ENCODE measurements at regions not wholly inside any gene's neighbourhood (a gene's known extent, or its start where the extent isn't known, plus 50 kb on each side); places are given as distances from the start of the nearest gene placed in this dataset.

DNA sequence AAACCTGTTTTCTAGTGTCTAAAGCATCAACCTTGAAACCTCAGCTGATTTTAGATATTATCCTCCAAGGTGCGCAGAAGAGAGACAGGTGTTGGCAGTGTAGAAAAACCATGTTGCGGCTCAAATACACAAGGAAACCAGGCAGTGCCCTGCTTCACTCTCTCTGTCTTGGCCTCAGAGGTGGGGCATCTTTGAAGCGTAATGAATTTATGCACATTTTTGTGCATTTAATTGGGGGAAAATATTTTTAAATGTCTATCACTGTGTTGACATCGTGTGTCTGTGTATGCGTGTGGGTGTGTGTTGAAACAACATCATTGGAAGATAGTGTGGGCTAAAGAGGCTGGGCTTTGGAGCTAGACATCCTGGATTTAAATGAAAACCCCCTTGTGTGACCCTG lies 334.0 kb upstream of the CHD6 start:
- Mint-ChIP-seq H3K4me1 (no peaks in the 10 kb centered on the region), H3K27ac (ENCODE audit: unreplicated experiment) (no peak overlapping the region), H3K36me3 (ENCODE audit: low read depth) (no peaks in the 10 kb centered on the region), H3K27me3 (ENCODE audit: low read depth) (peaks cover 28% of the 10 kb centered on the region), H3K9me3 (no peaks in the 10 kb centered on the region), H3K4me3 (no peak overlapping the region)
- TF ChIP-seq, protein P1, sequence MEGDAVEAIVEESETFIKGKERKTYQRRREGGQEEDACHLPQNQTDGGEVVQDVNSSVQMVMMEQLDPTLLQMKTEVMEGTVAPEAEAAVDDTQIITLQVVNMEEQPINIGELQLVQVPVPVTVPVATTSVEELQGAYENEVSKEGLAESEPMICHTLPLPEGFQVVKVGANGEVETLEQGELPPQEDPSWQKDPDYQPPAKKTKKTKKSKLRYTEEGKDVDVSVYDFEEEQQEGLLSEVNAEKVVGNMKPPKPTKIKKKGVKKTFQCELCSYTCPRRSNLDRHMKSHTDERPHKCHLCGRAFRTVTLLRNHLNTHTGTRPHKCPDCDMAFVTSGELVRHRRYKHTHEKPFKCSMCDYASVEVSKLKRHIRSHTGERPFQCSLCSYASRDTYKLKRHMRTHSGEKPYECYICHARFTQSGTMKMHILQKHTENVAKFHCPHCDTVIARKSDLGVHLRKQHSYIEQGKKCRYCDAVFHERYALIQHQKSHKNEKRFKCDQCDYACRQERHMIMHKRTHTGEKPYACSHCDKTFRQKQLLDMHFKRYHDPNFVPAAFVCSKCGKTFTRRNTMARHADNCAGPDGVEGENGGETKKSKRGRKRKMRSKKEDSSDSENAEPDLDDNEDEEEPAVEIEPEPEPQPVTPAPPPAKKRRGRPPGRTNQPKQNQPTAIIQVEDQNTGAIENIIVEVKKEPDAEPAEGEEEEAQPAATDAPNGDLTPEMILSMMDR (conservative IDR thresholded peaks at IDR 0.05) = no peak
- no peak for DNase-seq (ENCODE audit: low read depth, low spot score)

DNA sequence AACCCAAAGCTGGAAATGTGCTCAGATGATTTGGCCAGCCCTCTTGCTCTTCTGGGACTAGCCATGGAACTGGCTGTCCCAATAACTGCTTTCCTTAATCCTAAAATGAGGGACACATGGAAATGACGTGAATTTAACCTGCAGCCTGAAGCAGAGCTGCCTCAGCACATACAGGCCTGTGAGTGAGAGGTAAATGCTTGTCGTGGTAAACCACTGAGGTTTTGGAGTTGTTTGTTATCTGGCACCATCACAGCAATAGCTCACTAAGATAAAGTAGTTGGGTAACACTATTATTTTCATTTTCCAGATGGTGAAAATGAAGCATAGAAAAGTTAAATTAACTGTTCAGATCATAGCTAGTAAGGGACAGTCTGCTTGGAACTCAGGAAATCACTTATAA lies 333.4 kb upstream of the CHD6 start:
- no peak for DNase-seq (ENCODE audit: low read depth, low spot score)
- Mint-ChIP-seq H3K36me3 (ENCODE audit: low read depth) (no peaks in the 10 kb centered on the region), H3K27me3 (ENCODE audit: low read depth) (peaks cover 31% of the 10 kb centered on the region), H3K4me3 (no peak overlapping the region), H3K27ac (ENCODE audit: unreplicated experiment) (no peak overlapping the region), H3K9me3 (no peaks in the 10 kb centered on the region), H3K4me1 (no peaks in the 10 kb centered on the region)
- TF ChIP-seq, protein P1 (conservative IDR thresholded peaks at IDR 0.05) = no peak

DNA sequence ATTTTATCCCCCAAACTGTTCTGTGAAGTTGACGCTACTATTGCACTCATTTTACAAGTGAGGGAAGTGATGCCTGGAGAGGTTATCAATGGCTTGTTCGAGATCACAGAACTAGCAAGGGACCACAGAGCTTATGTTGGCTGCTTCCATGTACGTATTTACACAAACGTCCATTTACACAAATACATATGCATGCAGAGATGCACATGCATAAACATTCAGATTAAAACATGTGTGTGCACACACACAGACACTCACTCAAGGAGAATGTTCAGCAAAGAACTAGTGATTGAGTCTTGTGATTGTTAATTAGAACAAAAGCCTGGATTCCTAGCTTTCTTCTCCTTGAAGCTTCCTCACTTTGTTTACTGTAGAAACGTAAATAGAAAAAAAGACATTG lies 321.5 kb upstream of the CHD6 start:
- Mint-ChIP-seq H3K4me3 (no peak overlapping the region), H3K9me3 (no peaks in the 10 kb centered on the region), H3K4me1 (no peaks in the 10 kb centered on the region), H3K27ac (ENCODE audit: unreplicated experiment) (no peak overlapping the region), H3K27me3 (ENCODE audit: low read depth) (peaks cover 6% of the 10 kb centered on the region), H3K36me3 (ENCODE audit: low read depth) (no peaks in the 10 kb centered on the region)
- no peak for DNase-seq (ENCODE audit: low read depth, low spot score)
- TF ChIP-seq, protein P1 (conservative IDR thresholded peaks at IDR 0.05) = no peak

DNA sequence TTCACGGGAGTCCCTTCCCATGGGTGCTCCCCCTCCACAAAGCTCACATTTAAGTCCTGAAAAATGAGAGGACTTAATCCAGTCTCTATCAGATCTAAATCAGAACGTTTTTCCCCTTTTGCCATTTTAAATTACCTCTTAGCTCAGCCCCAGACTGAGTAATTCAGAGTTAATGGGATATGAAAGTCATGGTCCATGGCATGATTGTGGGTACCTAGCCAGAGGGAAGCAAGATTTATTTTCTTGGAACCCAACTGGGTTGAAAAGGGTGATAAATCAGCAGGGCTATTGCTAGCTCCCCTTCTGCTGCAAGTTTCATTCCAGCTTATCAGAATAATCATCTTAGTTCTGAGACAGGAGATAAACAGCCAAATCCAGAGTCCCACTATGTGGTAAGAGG lies 320.2 kb upstream of the CHD6 start:
- Mint-ChIP-seq H3K27ac (ENCODE audit: unreplicated experiment) (no peak overlapping the region), H3K4me3 (no peak overlapping the region), H3K4me1 (no peaks in the 10 kb centered on the region), H3K9me3 (no peaks in the 10 kb centered on the region), H3K36me3 (ENCODE audit: low read depth) (no peaks in the 10 kb centered on the region), H3K27me3 (ENCODE audit: low read depth) (peaks cover 3% of the 10 kb centered on the region)
- DNase-seq (ENCODE audit: low read depth, low spot score) = no peak
- TF ChIP-seq, protein P1 (conservative IDR thresholded peaks at IDR 0.05) = no peak

DNA sequence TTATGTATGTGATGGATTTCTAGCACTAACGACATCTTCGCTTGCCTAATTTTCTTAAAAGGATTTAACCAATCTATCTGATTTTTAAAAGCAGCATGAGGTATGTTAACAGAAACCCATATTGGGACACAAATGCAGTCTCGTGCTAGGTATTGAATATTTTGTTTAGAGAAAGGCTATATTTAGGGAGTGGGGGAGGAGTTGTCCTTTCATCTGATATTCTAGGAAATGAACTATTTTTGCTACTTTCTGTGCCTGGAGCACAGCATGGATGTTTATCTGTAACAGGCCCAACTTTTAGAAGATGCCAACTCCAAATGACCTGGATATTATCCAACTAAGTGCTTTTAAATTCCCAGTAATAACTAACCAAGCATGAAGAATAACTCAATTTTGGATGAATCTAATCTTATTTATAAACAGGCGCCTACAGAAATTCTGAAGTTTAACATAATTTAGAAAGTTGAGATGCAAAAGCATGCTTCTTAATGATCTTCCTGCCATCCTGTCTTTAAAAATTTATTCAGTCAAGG lies 317.1 kb upstream of the CHD6 start:
- no peaks in the 10 kb centered on the region for H3K9me3 Mint-ChIP-seq
- TF ChIP-seq, protein P1 (conservative IDR thresholded peaks at IDR 0.05) = no peak

DNA sequence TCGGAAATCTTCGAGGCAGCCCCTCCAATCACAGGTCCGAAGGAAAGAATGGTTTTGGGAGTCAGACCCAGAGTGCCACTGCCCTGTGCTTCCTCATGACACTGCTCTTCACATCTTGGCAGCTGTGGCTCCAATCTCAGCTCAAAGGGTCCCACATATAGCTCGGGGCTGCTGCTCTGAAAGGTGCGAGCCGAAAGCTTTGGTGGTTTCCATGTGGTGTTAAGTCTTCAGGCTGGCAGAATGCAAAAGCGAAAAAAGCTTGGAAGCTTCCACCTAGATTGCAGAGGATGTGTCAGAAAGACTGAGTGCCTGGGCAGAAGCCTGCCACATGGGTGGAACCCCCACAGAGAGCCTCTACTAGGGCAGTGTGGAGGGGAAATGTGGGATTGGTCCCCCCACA lies 314.3 kb upstream of the CHD6 start:
- no peaks in the 10 kb centered on the region for H3K36me3 Mint-ChIP-seq (ENCODE audit: low read depth)
- no peak overlapping the region for H3K27ac Mint-ChIP-seq (ENCODE audit: unreplicated experiment)
- DNase-seq (ENCODE audit: low read depth, low spot score) = no peak
- H3K27me3 Mint-ChIP-seq (ENCODE audit: low read depth) = peaks cover 6% of the 10 kb centered on the region
- no peaks in the 10 kb centered on the region for H3K4me1 Mint-ChIP-seq
- TF ChIP-seq, protein P1 (conservative IDR thresholded peaks at IDR 0.05) = no peak
- peaks cover 2% of the 10 kb centered on the region for H3K9me3 Mint-ChIP-seq
- no peak overlapping the region for H3K4me3 Mint-ChIP-seq

More for the DNA sequence above, 317.1 kb upstream of the CHD6 start:
- Mint-ChIP-seq H3K4me1 (no peaks in the 10 kb centered on the region), H3K27me3 (ENCODE audit: low read depth) (peaks cover 2% of the 10 kb centered on the region), H3K4me3 (no peak overlapping the region), H3K27ac (ENCODE audit: unreplicated experiment) (no peak overlapping the region), H3K36me3 (ENCODE audit: low read depth) (no peaks in the 10 kb centered on the region)
- DNase-seq (ENCODE audit: low read depth, low spot score) = no peak
